Stimulated activated CD8-positive, alpha-beta memory T cell treated with anti-CD3 and anti-CD28 coated beads, Interleukin-4, amount 100 ng/mL, for 48 hours (primary cell): ENCODE measurements at regions not wholly inside any gene's neighbourhood (a gene's known extent, or its start where the extent isn't known, plus 50 kb on each side); places are given as distances from the start of the nearest gene placed in this dataset.
"Not testable (repeated sequence)": the region's sequence is repeated elsewhere in the genome, so short reads cannot be mapped to it uniquely, and the experiment has no call there.

ENCODE experiments used
- DNase-seq: peaks from one replicate; pipeline ENCODE4 v3.0.0-alpha.2; 2020

DNA sequence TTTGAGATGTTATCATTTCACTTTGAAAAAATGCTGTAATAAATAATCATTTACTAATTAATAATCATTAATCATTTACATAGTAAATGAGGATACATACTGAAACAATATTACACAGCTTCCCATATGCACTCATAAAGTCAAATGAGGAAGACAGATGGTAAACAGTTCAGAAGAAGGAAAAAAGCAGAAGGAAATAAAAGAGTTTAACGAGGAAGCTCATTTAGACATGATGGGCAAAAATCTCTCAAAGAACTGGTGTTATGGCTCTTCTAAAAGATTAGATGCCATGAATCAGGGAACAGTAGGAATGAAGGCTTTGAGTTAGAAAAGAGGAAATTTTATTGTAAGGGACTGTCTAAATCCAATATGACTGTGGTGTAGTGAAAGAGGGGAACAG, 347.6 kb downstream of the PTPRC start:
- no peak for DNase-seq

- no peak for DNase-seq
These were observed 363.8 kb downstream of the PTPRC start for GRCh38 chr1:199002661-199003060.

GRCh38 chr1:199007423-199007822, 368.6 kb downstream of the PTPRC start:
- no peak for DNase-seq

DNA sequence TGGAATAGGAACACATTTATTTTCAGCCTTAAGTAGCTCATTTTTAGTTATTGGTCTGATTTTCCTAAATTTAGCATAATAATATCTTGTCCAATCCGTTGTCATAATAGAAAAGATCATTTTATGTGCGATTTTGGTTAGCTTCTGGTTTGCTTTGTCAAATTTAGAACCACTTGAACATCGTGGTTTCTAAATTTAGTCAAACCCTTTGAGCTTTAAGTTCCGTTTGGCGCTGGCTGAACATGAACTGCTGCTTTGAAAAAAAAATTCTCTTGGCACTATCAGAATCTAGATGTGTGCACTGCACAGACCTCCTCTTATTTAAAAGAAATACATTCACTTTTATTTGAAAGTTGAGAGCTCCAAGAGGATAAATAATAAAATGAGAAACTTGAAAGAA, 370.6 kb downstream of the PTPRC start:
- DNase-seq: no peak

GRCh38 chr1:199010492-199010891, 371.7 kb downstream of the PTPRC start:
- DNase-seq: no peak

DNA sequence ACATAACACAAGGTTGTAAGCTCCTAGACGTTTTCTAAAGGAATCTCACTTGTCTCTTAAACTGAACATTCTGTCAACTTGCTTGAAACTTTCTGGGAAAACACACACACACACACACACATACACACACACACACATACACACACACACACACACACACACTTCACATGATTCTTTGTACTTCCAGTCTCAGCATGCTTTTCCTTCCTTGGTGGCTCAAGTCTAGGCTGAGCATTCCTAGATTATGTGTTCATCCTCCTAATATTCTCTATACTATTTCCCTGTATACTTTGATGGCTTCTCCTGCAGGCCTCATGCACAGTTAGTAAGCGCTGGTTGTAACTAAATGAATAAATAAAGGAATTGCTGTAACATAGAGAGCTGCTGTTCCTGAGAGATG, 372.1 kb downstream of the PTPRC start:
- no peak for DNase-seq

- DNase-seq: no peak
These were observed 377.0 kb downstream of the PTPRC start for GRCh38 chr1:199015799-199016198.

GRCh38 chr1:199018471-199019135, 379.8 kb downstream of the PTPRC start:
- DNase-seq: no peak

DNA sequence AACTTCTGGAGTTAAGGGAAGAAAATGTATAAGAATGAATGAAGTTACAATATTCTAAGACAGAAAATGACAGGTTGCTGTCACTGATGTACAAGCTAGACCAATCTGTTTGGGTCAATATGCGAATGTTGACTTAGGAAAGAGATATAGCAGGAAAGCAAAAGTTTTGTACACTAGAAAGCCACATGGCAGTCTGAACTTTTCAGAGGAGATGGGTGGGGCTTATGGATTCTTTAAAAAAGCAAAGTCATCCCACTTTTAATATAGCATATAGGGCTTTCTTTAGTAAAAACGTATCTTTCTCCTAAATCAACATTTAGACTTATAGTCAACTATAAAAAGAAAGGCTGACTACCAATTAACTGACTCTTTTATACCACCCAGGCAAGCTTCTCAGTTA, 381.2 kb downstream of the PTPRC start:
- no peak for DNase-seq

GRCh38 chr1:199020904-199021303, 382.1 kb downstream of the PTPRC start:
- no peak for DNase-seq

GRCh38 chr1:199029401-199029800, 390.6 kb downstream of the PTPRC start:
- no peak for DNase-seq

GRCh38 chr1:199029855-199030254, 391.0 kb downstream of the PTPRC start:
- no peak for DNase-seq

DNA sequence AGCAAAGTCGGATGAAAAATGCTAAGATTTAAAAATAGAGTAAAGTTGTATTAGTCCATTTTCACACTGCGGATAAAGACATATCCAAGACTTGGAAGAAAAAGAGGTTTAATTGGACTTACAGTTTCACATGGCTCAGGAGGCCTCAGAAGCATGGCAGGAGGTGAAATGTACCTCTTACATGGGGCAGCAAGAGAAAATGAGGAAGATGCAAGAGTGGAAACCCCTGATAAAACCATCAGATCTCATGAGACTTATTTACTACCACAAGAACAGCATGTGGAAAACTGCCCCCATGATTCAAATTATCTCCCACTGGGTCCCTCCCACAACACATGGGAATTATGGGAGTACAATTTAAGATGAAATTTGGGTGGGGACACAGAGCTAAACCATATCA, 391.7 kb downstream of the PTPRC start:
- not testable (repeated sequence) for DNase-seq

- DNase-seq: not testable (repeated sequence)
These were observed 392.3 kb downstream of the PTPRC start for GRCh38 chr1:199031170-199031569.

DNA sequence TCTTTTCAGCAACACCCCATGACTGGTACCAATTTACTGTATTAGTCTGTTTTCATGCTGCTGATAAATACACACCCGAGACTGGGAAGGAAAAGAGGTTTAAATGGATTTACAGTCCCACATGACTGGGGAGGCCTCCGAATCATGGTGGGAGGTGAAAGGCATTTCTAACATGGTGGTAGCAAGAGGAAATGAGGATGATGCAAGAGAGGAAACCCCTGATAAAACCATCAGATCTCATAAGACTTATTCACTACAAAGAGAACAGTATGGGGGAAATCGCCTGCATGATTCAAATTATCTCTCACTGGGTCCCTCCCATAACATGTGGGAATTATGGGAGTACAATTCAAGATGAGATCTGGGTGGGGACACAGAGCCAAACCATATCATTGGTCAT, 393.6 kb downstream of the PTPRC start:
- DNase-seq: not testable (repeated sequence)

DNA sequence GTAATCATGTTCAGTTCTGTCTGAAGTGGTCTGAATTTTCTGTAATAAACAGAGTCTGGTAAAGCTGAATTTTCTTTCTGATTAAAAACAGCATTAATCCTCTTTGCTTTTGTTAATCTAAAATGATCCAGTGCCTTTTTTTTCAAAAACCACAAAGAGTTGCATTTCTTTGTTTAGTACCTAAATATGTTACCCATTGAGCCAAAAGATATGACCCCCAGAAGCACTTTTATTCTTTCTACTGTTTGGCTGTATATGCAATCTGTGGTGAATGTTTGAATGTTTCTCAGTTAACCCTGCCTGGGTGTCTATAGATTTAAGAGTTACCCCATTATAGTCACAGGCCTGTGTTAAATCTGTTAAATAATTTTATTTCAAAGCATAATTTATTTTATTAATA, 394.8 kb downstream of the PTPRC start:
- no peak for DNase-seq

GRCh38 chr1:199038156-199038555, 399.3 kb downstream of the PTPRC start:
- no peak for DNase-seq

DNA sequence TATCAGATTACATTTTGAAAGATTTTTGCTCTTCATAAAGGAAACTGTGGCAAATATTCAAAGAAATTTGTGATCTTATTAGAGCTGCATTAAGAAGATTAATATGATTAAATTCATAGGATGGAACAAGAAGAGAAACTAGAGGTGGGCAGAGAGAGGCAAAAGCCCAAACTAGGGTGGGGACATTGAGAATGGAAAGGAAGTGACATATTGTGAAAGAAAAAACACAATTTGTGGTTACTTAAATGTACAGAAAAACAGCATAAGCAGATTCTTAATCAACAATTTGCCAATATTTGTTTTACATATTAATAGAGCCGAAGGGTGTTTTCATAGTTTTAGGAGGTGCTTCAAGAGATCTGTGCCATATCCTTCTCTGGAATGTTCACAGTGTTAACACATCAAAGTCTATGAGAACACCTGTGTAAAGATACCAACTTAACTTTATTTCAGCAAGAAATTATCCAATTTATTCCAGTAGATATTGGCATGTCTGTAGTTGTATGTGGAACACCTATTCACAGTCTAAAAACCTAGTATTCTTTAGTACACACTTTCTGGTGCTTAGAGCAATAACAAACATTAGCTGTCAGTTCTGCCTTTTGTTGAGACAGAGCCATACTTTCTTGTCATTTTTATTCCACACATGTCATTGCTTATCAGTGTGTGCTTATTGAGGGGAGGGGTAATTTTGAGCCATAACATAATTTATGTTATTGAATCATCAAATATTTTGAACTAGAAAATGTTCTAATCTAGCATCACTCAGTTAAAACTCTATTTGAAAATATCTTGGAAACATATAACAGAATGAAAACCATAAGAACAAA, 401.5 kb downstream of the PTPRC start:
- DNase-seq: no peak

- no peak for DNase-seq
These were observed 402.5 kb downstream of the PTPRC start for GRCh38 chr1:199041173-199041914.

- DNase-seq: no peak
These were observed 403.4 kb downstream of the PTPRC start for GRCh38 chr1:199042193-199042592.

- no peak for DNase-seq
These were observed 405.4 kb downstream of the PTPRC start for GRCh38 chr1:199044191-199044590.

- DNase-seq: no peak
These were observed 407.8 kb downstream of the PTPRC start for GRCh38 chr1:199046618-199047017.

DNA sequence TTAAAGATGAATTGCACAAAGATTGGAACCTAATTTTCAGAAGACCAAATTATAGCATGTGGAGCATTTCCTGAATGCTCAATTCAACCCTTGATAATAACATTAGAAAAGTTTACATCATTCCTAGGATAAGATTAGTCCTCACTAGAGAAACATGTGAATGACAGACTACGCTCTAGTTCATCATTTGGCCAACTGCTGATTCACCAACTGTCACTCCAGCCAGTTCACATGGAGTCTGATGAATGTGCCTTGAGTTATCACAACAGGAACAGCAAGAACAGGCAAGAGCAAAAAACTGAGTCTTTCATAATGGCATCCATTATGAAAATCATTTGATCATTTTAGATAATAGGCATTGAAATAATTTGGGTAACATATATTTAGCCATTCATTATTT, 415.9 kb downstream of the PTPRC start:
- no peak for DNase-seq

GRCh38 chr1:199057322-199057721, 418.5 kb downstream of the PTPRC start:
- no peak for DNase-seq
